NOMO-1 treated with dmso at 0.1 percent for 144 hours (cell line): ENCODE measurements at regions not wholly inside any gene's neighbourhood (a gene's known extent, or its start where the extent isn't known, plus 50 kb on each side); places are given as distances from the start of the nearest gene placed in this dataset.

ENCODE experiments used
- DNase-seq: peaks from one replicate; lab custom pipeline; 2025; ENCODE audit not compliant: unreplicated experiment; lab: John Stamatoyannopoulos, UW

GRCh38 chr18:5646739-5647138, 102.9 kb upstream of the EPB41L3 start:
- no peak for DNase-seq

GRCh38 chr18:5643288-5643687, 99.5 kb upstream of the EPB41L3 start:
- no peak for DNase-seq

- DNase-seq: no peak
Observed at GRCh38 chr18:5640939-5641338, 97.1 kb upstream of the EPB41L3 start.

GRCh38 chr18:5639131-5639530, 95.3 kb upstream of the EPB41L3 start:
- no peak for DNase-seq

GRCh38 chr18:5632041-5632440, 88.2 kb upstream of the EPB41L3 start:
- DNase-seq: no peak

- DNase-seq: no peak
Observed at GRCh38 chr18:5630900-5631413, 87.2 kb upstream of the EPB41L3 start.

- DNase-seq: peak; percentile 51
Observed at GRCh38 chr18:5630057-5630899, 86.5 kb upstream of the EPB41L3 start.

GRCh38 chr18:5628512-5629255, 84.9 kb upstream of the EPB41L3 start:
- peak; percentile 4 for DNase-seq

GRCh38 chr18:5627776-5628511, 84.1 kb upstream of the EPB41L3 start:
- DNase-seq: no peak

GRCh38 chr18:5626130-5626880, 82.5 kb upstream of the EPB41L3 start:
- DNase-seq: no peak

- no peak for DNase-seq
Observed at GRCh38 chr18:5625076-5625475, 81.3 kb upstream of the EPB41L3 start.

- DNase-seq: no peak
Observed at GRCh38 chr18:5622905-5623304, 79.1 kb upstream of the EPB41L3 start.

GRCh38 chr18:5620289-5620688, 76.5 kb upstream of the EPB41L3 start:
- no peak for DNase-seq

GRCh38 chr18:5619376-5619775, 75.6 kb upstream of the EPB41L3 start:
- no peak for DNase-seq

- no peak for DNase-seq
Observed at GRCh38 chr18:5618047-5618688, 74.4 kb upstream of the EPB41L3 start.

GRCh38 chr18:5611221-5611620, 67.4 kb upstream of the EPB41L3 start:
- no peak for DNase-seq

GRCh38 chr18:5608846-5609245, 65.0 kb upstream of the EPB41L3 start:
- no peak for DNase-seq

- no peak for DNase-seq
Observed at GRCh38 chr18:5606951-5607350, 63.2 kb upstream of the EPB41L3 start.

GRCh38 chr18:5604778-5605177, 61.0 kb upstream of the EPB41L3 start:
- no peak for DNase-seq

GRCh38 chr18:5603153-5603552, 59.4 kb upstream of the EPB41L3 start:
- no peak for DNase-seq
